ENCODE measurements at regions not wholly inside any gene's neighbourhood (a gene's known extent, or its start where the extent isn't known, plus 50 kb on each side); places are given as distances from the start of the nearest gene placed in this dataset.

DNA sequence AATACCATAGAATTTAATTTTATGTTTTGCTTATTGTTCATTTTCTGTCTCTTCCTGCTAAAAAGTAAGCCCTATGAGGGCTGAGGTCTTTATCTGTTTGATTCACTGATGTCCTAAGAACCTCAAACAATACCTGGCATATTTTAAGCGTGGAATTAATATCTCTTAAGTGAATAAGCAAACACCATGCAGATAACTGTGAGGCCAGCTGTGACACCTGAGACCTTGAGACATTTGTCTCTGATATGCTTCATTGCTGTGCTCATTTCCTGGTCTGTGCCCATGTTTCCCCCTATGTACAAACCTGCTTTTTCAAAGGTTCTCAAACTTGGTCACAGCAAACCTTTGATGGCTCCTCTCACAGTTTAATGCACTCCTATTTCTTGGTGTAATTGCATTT lies 254.6 kb downstream of the COG6 start:
- H3K9me3 ChIP-seq: no peaks in the 10 kb centered on the region
- H3K4me1 ChIP-seq: no peaks in the 10 kb centered on the region
- TF ChIP-seq, protein P1, sequence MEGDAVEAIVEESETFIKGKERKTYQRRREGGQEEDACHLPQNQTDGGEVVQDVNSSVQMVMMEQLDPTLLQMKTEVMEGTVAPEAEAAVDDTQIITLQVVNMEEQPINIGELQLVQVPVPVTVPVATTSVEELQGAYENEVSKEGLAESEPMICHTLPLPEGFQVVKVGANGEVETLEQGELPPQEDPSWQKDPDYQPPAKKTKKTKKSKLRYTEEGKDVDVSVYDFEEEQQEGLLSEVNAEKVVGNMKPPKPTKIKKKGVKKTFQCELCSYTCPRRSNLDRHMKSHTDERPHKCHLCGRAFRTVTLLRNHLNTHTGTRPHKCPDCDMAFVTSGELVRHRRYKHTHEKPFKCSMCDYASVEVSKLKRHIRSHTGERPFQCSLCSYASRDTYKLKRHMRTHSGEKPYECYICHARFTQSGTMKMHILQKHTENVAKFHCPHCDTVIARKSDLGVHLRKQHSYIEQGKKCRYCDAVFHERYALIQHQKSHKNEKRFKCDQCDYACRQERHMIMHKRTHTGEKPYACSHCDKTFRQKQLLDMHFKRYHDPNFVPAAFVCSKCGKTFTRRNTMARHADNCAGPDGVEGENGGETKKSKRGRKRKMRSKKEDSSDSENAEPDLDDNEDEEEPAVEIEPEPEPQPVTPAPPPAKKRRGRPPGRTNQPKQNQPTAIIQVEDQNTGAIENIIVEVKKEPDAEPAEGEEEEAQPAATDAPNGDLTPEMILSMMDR (IDR thresholded peaks at IDR 0.05): no peak
- TF ChIP-seq POLR2A (IDR thresholded peaks at IDR 0.05): no peak
- no peak for DNase-seq
- no peaks in the 10 kb centered on the region for H3K36me3 ChIP-seq
- H3K27me3 ChIP-seq: no peaks in the 10 kb centered on the region
- no peak overlapping the region for H3K27ac ChIP-seq
- no peak overlapping the region for H3K4me3 ChIP-seq

DNA sequence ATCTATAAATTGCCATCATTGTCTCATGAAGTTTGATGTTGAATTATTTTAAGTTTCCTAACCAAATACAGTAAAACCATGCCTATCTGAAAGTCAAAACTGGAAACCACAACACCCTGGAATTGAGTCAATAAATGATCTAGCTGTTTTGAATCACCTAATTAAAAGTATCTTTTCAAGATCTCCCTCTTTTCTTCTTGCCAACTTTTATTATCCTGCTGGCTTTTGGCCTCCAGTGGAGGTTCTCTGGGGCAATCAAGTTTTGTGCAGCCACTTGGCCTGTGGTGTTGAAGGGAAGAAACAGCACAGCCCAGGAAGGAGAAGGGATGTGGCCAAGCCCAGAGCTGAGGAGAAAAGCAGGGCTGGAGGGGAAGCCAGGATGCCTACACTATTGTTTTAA lies 255.4 kb downstream of the COG6 start:
- Histone ChIP-seq H3K9me3 (no peaks in the 10 kb centered on the region), H3K36me3 (no peaks in the 10 kb centered on the region), H3K27ac (no peak overlapping the region), H3K27me3 (no peaks in the 10 kb centered on the region), H3K4me1 (no peaks in the 10 kb centered on the region), H3K4me3 (no peak overlapping the region)
- no peak for DNase-seq
- no peak for TF ChIP-seq POLR2A (IDR thresholded peaks at IDR 0.05)
- TF ChIP-seq, protein P1 (IDR thresholded peaks at IDR 0.05): no peak

DNA sequence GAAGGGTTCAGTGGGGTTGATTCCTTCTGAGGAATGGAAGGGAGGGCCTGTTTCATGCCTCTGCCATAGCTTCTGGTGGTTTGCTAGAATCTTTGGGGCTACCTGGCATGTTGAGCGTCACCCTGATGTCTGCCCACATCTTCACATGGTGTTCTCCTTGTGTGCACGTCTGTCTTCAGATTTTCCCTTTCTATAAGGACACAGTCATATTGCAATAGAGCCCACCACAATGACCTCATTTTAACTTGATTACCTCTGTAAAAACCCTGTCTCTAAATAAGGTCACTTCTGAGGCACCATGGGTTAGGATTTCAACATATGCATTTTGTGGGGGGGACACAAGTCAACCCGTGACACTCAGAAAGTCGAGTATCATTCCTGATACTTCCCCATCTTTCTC lies 257.9 kb downstream of the COG6 start:
- Histone ChIP-seq H3K27ac (no peak overlapping the region), H3K36me3 (no peaks in the 10 kb centered on the region), H3K9me3 (no peaks in the 10 kb centered on the region), H3K27me3 (no peaks in the 10 kb centered on the region), H3K4me3 (no peak overlapping the region), H3K4me1 (no peaks in the 10 kb centered on the region)
- DNase-seq: no peak
- TF ChIP-seq, protein P1 (IDR thresholded peaks at IDR 0.05): no peak
- TF ChIP-seq POLR2A (IDR thresholded peaks at IDR 0.05): no peak

DNA sequence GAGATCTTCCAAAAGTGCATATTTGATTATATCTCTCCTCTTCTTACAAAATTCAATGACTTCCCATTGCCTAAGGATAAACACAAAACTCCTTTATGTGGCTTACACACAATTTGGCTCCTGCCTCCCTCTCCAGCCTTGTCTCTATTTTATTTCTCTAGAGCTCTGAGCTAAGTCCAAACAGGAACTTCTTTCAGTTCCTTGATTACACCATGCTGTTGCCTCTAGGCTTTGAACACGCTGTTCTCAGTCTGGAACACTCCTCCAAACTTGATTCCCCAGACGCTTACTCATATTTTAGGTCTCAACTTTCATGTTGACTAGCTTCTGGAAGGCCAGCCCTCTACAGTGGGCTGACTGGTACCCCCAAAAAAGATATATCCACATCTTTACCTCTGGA lies 258.5 kb downstream of the COG6 start:
- H3K36me3 ChIP-seq: no peaks in the 10 kb centered on the region
- H3K9me3 ChIP-seq: no peaks in the 10 kb centered on the region
- no peak for DNase-seq
- H3K4me3 ChIP-seq: no peak overlapping the region
- H3K27me3 ChIP-seq: no peaks in the 10 kb centered on the region
- H3K27ac ChIP-seq: no peak overlapping the region
- no peaks in the 10 kb centered on the region for H3K4me1 ChIP-seq
- TF ChIP-seq, protein P1 (IDR thresholded peaks at IDR 0.05): no peak
- TF ChIP-seq POLR2A (IDR thresholded peaks at IDR 0.05): no peak

DNA sequence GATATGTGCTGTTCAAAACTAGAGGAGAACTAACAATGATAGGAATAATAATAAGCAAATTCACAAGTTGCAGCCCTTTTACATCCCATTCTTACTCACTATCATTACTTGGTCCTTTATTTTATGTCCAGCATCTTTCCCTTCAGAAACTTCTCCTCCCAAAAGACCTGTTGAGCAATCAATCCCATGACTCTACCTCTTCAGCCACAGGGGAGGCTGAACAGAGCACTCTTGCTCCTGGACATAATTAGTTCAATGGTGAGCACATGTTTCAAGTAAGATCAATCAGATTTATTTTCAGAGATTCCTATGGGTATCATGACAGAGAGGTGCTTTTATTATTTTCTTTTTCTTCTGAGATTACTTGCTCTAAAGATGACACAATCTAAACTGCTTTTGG lies 260.0 kb downstream of the COG6 start:
- Histone ChIP-seq H3K27ac (no peak overlapping the region), H3K9me3 (no peaks in the 10 kb centered on the region), H3K4me3 (no peak overlapping the region), H3K4me1 (no peaks in the 10 kb centered on the region), H3K36me3 (no peaks in the 10 kb centered on the region), H3K27me3 (no peaks in the 10 kb centered on the region)
- TF ChIP-seq, protein P1 (IDR thresholded peaks at IDR 0.05): no peak
- no peak for TF ChIP-seq POLR2A (IDR thresholded peaks at IDR 0.05)
- DNase-seq: no peak

DNA sequence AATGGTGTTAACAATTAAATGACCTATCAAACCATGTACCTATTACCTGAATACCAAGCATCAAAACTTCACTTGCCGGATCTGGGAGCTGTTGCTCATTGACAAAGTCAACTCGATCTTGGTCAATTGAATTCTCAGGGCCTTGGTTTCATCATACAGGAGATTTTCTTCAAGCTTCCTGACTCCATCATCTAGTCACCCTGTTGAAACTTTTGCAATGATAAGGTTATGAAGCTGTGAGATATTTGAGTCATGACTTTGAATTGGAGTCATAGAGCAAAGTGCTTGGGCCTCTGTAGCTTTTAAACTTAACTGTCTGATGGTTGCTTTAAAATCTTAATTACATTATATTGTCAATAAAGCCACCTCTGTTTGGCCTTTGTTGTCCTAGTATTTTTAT lies 260.9 kb downstream of the COG6 start:
- Histone ChIP-seq H3K27me3 (no peaks in the 10 kb centered on the region), H3K36me3 (no peaks in the 10 kb centered on the region), H3K9me3 (no peaks in the 10 kb centered on the region), H3K27ac (no peak overlapping the region), H3K4me3 (no peak overlapping the region), H3K4me1 (no peaks in the 10 kb centered on the region)
- TF ChIP-seq, protein P1 (IDR thresholded peaks at IDR 0.05): no peak
- no peak for TF ChIP-seq POLR2A (IDR thresholded peaks at IDR 0.05)
- no peak for DNase-seq

Data from Peyer's patch (tissue), 4 donors.